HG03378 (cell line): ENCODE measurements at regions not wholly inside any gene's neighbourhood (a gene's known extent, or its start where the extent isn't known, plus 50 kb on each side); places are given as distances from the start of the nearest gene placed in this dataset.
"Not testable (repeated sequence)": the region's sequence is repeated elsewhere in the genome, so short reads cannot be mapped to it uniquely, and the experiment has no call there.

Source experiments
- ATAC-seq: cut with Tn5 transposase; IDR thresholded peaks from one replicate; pipeline ENCODE4 v1.9.1; 2021; ENCODE audit warnings: mild to moderate bottlenecking, moderate library complexity; ENCODE audit not compliant: unreplicated experiment

GRCh38 chr20:18876394-18876793 lies 62.8 kb downstream of the SCP2D1 start:
- ATAC-seq, result not testable (repeated sequence)

- no peak for ATAC-seq
Measured at GRCh38 chr20:18879262-18879661, 65.7 kb downstream of the SCP2D1 start.

GRCh38 chr20:18886756-18887155 lies 73.2 kb downstream of the SCP2D1 start:
- ATAC-seq, result no peak

GRCh38 chr20:18901980-18902737 lies 88.6 kb downstream of the SCP2D1 start:
- no peak for ATAC-seq

GRCh38 chr20:18904192-18904591 lies 90.6 kb downstream of the SCP2D1 start:
- ATAC-seq, result no peak

- ATAC-seq, result no peak
Measured at GRCh38 chr20:18904624-18905023, 91.0 kb downstream of the SCP2D1 start.

- no peak for ATAC-seq
Measured at GRCh38 chr20:18906046-18906445, 92.5 kb downstream of the SCP2D1 start.

GRCh38 chr20:18907353-18907752 lies 93.8 kb downstream of the SCP2D1 start:
- ATAC-seq, result no peak

GRCh38 chr20:18908109-18908508 lies 94.5 kb downstream of the SCP2D1 start:
- ATAC-seq, result no peak

- no peak for ATAC-seq
Measured at GRCh38 chr20:18909254-18909653, 95.7 kb downstream of the SCP2D1 start.

GRCh38 chr20:18913701-18914100 lies 100.1 kb downstream of the SCP2D1 start:
- no peak for ATAC-seq

GRCh38 chr20:18914796-18915195 lies 101.2 kb downstream of the SCP2D1 start:
- no peak for ATAC-seq

- ATAC-seq, result no peak
Measured at GRCh38 chr20:18916886-18917750, 103.5 kb downstream of the SCP2D1 start.

- no peak for ATAC-seq
Measured at GRCh38 chr20:18919996-18920395, 106.4 kb downstream of the SCP2D1 start.

- ATAC-seq, result no peak
Measured at GRCh38 chr20:18921291-18921690, 107.7 kb downstream of the SCP2D1 start.

GRCh38 chr20:18922251-18922650 lies 108.7 kb downstream of the SCP2D1 start:
- no peak for ATAC-seq

- ATAC-seq, result no peak
Measured at GRCh38 chr20:18922898-18923297, 109.3 kb downstream of the SCP2D1 start.

GRCh38 chr20:18926965-18927364 lies 113.4 kb downstream of the SCP2D1 start:
- ATAC-seq, result no peak

- no peak for ATAC-seq
Measured at GRCh38 chr20:18928626-18929025, 115.0 kb downstream of the SCP2D1 start.

- ATAC-seq, result no peak
Measured at GRCh38 chr20:18929800-18930199, 116.2 kb downstream of the SCP2D1 start.

GRCh38 chr20:18943542-18943941 lies 130.0 kb downstream of the SCP2D1 start:
- no peak for ATAC-seq

GRCh38 chr20:18956890-18957289 lies 143.3 kb downstream of the SCP2D1 start:
- no peak for ATAC-seq
